ENCODE measurements at regions not wholly inside any gene's neighbourhood (a gene's known extent, or its start where the extent isn't known, plus 50 kb on each side); places are given as distances from the start of the nearest gene placed in this dataset.

DNA sequence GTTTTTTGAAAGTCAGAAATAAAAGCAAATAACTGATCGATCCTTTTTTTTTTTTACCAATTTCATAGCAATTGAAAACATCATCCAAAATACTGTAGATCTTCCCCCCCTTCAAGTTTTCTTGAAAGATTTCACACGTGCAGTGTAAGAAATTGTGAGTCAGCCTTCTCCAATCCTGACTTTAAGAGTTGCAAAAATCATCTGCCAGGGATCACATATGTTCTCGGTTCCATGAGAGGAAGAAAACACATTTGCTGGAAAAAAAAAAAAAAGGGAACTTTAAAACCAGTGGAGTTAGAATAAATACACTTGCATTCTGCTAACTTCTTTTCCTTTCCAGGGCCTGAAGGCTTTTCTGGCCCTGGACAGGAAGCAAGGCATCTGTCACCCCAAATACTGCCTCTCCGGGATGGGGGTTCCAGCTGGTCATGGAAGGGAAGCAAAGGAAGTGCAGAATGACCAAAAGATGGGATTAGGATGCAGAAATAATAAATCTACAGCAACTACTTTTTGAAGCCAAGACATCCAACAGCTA, 198.4 kb upstream of the KIAA1217 start:
- no peak overlapping the region for H3K4me3 ChIP-seq (ENCODE audit: low read length)
- H3K4me1 ChIP-seq (ENCODE audit: low read length), result no peaks in the 10 kb centered on the region
- DNase-seq, result no peak
- H3K79me2 ChIP-seq (ENCODE audit: low read length), result no peaks in the 10 kb centered on the region
- no peaks in the 10 kb centered on the region for H3K36me3 ChIP-seq (ENCODE audit: insufficient read depth, low read length)
- no peak overlapping the region for H3K27ac ChIP-seq (ENCODE audit: low read length)
- H4K20me1 ChIP-seq (ENCODE audit: insufficient read depth, low read depth, low read length), result no peaks in the 10 kb centered on the region
- H2AFZ ChIP-seq (ENCODE audit: low read length), result no peak overlapping the region
- H3K4me2 ChIP-seq (ENCODE audit: low read depth, low read length, poor library complexity, severe bottlenecking), result no peak overlapping the region
- peaks cover 28% of the 10 kb centered on the region for H3K9me3 ChIP-seq (ENCODE audit: low read length)
- no peak overlapping the region for H3K9ac ChIP-seq (ENCODE audit: low read length)
- no peaks in the 10 kb centered on the region for H3K9me2 ChIP-seq (replicated peaks; ENCODE audit: insufficient read depth, low read length)
- H3K27me3 ChIP-seq (ENCODE audit: low read length), result no peaks in the 10 kb centered on the region

- Histone ChIP-seq H3K9ac (ENCODE audit: low read length) (no peak overlapping the region), H3K27me3 (ENCODE audit: low read length) (no peaks in the 10 kb centered on the region), H3K9me2 (replicated peaks; ENCODE audit: insufficient read depth, low read length) (no peaks in the 10 kb centered on the region), H3K27ac (ENCODE audit: low read length) (no peak overlapping the region), H3K4me3 (ENCODE audit: low read length) (no peak overlapping the region), H4K20me1 (ENCODE audit: insufficient read depth, low read depth, low read length) (no peaks in the 10 kb centered on the region), H3K4me1 (ENCODE audit: low read length) (no peaks in the 10 kb centered on the region), H3K9me3 (ENCODE audit: low read length) (peaks cover 26% of the 10 kb centered on the region), H3K36me3 (ENCODE audit: insufficient read depth, low read length) (no peaks in the 10 kb centered on the region), H2AFZ (ENCODE audit: low read length) (no peak overlapping the region), H3K79me2 (ENCODE audit: low read length) (no peaks in the 10 kb centered on the region), H3K4me2 (ENCODE audit: low read depth, low read length, poor library complexity, severe bottlenecking) (no peak overlapping the region)
- no peak for DNase-seq
These were observed 196.6 kb upstream of the KIAA1217 start for GRCh38 chr10:24012249-24012803.

- Histone ChIP-seq H2AFZ (ENCODE audit: low read length) (no peak overlapping the region), H3K9ac (ENCODE audit: low read length) (no peak overlapping the region), H3K4me1 (ENCODE audit: low read length) (no peaks in the 10 kb centered on the region)
These were observed 181.8 kb upstream of the KIAA1217 start for GRCh38 chr10:24027107-24027506.

GRCh38 chr10:24034571-24034970, 174.4 kb upstream of the KIAA1217 start:
- Histone ChIP-seq H3K4me2 (ENCODE audit: low read depth, low read length, poor library complexity, severe bottlenecking) (no peak overlapping the region), H3K27ac (ENCODE audit: low read length) (no peak overlapping the region), H2AFZ (ENCODE audit: low read length) (no peak overlapping the region), H3K27me3 (ENCODE audit: low read length) (no peaks in the 10 kb centered on the region), H3K36me3 (ENCODE audit: insufficient read depth, low read length) (no peaks in the 10 kb centered on the region), H3K79me2 (ENCODE audit: low read length) (no peaks in the 10 kb centered on the region), H4K20me1 (ENCODE audit: insufficient read depth, low read depth, low read length) (no peaks in the 10 kb centered on the region), H3K9me2 (replicated peaks; ENCODE audit: insufficient read depth, low read length) (no peaks in the 10 kb centered on the region), H3K9me3 (ENCODE audit: low read length) (peaks cover 35% of the 10 kb centered on the region), H3K4me1 (ENCODE audit: low read length) (no peaks in the 10 kb centered on the region), H3K4me3 (ENCODE audit: low read length) (no peak overlapping the region), H3K9ac (ENCODE audit: low read length) (no peak overlapping the region)
- DNase-seq, result no peak

More at GRCh38 chr10:24027107-24027506, 181.8 kb upstream of the KIAA1217 start:
- no peak overlapping the region for H3K27ac ChIP-seq (ENCODE audit: low read length)
- no peaks in the 10 kb centered on the region for H3K9me2 ChIP-seq (replicated peaks; ENCODE audit: insufficient read depth, low read length)
- H3K4me3 ChIP-seq (ENCODE audit: low read length), result no peak overlapping the region
- H4K20me1 ChIP-seq (ENCODE audit: insufficient read depth, low read depth, low read length), result no peaks in the 10 kb centered on the region
- no peak overlapping the region for H3K4me2 ChIP-seq (ENCODE audit: low read depth, low read length, poor library complexity, severe bottlenecking)
- no peaks in the 10 kb centered on the region for H3K79me2 ChIP-seq (ENCODE audit: low read length)
- H3K27me3 ChIP-seq (ENCODE audit: low read length), result no peaks in the 10 kb centered on the region
- peaks cover 38% of the 10 kb centered on the region for H3K9me3 ChIP-seq (ENCODE audit: low read length)
- DNase-seq, result no peak
- no peaks in the 10 kb centered on the region for H3K36me3 ChIP-seq (ENCODE audit: insufficient read depth, low read length)

GRCh38 chr10:24035761-24036160, 173.2 kb upstream of the KIAA1217 start:
- H3K9ac ChIP-seq (ENCODE audit: low read length), result no peak overlapping the region
- H3K36me3 ChIP-seq (ENCODE audit: insufficient read depth, low read length), result no peaks in the 10 kb centered on the region
- H2AFZ ChIP-seq (ENCODE audit: low read length), result no peak overlapping the region
- DNase-seq, result no peak
- H3K27me3 ChIP-seq (ENCODE audit: low read length), result no peaks in the 10 kb centered on the region
- no peak overlapping the region for H3K4me3 ChIP-seq (ENCODE audit: low read length)
- no peaks in the 10 kb centered on the region for H3K9me2 ChIP-seq (replicated peaks; ENCODE audit: insufficient read depth, low read length)
- no peaks in the 10 kb centered on the region for H3K79me2 ChIP-seq (ENCODE audit: low read length)
- H3K4me2 ChIP-seq (ENCODE audit: low read depth, low read length, poor library complexity, severe bottlenecking), result no peak overlapping the region
- H3K27ac ChIP-seq (ENCODE audit: low read length), result no peak overlapping the region
- H3K9me3 ChIP-seq (ENCODE audit: low read length), result peaks cover 35% of the 10 kb centered on the region
- H3K4me1 ChIP-seq (ENCODE audit: low read length), result no peaks in the 10 kb centered on the region
- H4K20me1 ChIP-seq (ENCODE audit: insufficient read depth, low read depth, low read length), result no peaks in the 10 kb centered on the region

GRCh38 chr10:24039315-24039714, 169.6 kb upstream of the KIAA1217 start:
- Histone ChIP-seq H3K9me3 (ENCODE audit: low read length) (peaks cover 21% of the 10 kb centered on the region), H3K4me3 (ENCODE audit: low read length) (no peak overlapping the region), H4K20me1 (ENCODE audit: insufficient read depth, low read depth, low read length) (no peaks in the 10 kb centered on the region), H2AFZ (ENCODE audit: low read length) (no peak overlapping the region), H3K36me3 (ENCODE audit: insufficient read depth, low read length) (no peaks in the 10 kb centered on the region), H3K27me3 (ENCODE audit: low read length) (no peaks in the 10 kb centered on the region), H3K79me2 (ENCODE audit: low read length) (no peaks in the 10 kb centered on the region), H3K9ac (ENCODE audit: low read length) (no peak overlapping the region), H3K27ac (ENCODE audit: low read length) (no peak overlapping the region), H3K4me2 (ENCODE audit: low read depth, low read length, poor library complexity, severe bottlenecking) (no peak overlapping the region), H3K4me1 (ENCODE audit: low read length) (no peaks in the 10 kb centered on the region), H3K9me2 (replicated peaks; ENCODE audit: insufficient read depth, low read length) (no peaks in the 10 kb centered on the region)
- no peak for DNase-seq

GRCh38 chr10:24039897-24040296, 169.0 kb upstream of the KIAA1217 start:
- Histone ChIP-seq H3K9ac (ENCODE audit: low read length) (no peak overlapping the region), H4K20me1 (ENCODE audit: insufficient read depth, low read depth, low read length) (no peaks in the 10 kb centered on the region), H3K9me2 (replicated peaks; ENCODE audit: insufficient read depth, low read length) (no peaks in the 10 kb centered on the region), H3K36me3 (ENCODE audit: insufficient read depth, low read length) (no peaks in the 10 kb centered on the region), H3K27me3 (ENCODE audit: low read length) (no peaks in the 10 kb centered on the region), H3K4me2 (ENCODE audit: low read depth, low read length, poor library complexity, severe bottlenecking) (no peak overlapping the region), H3K4me1 (ENCODE audit: low read length) (no peaks in the 10 kb centered on the region), H3K27ac (ENCODE audit: low read length) (no peak overlapping the region), H3K9me3 (ENCODE audit: low read length) (peaks cover 23% of the 10 kb centered on the region), H2AFZ (ENCODE audit: low read length) (no peak overlapping the region), H3K79me2 (ENCODE audit: low read length) (no peaks in the 10 kb centered on the region), H3K4me3 (ENCODE audit: low read length) (no peak overlapping the region)
- no peak for DNase-seq

- no peak overlapping the region for H3K27ac ChIP-seq (ENCODE audit: low read length)
- no peak overlapping the region for H3K4me2 ChIP-seq (ENCODE audit: low read depth, low read length, poor library complexity, severe bottlenecking)
- no peak for DNase-seq
- H2AFZ ChIP-seq (ENCODE audit: low read length), result no peak overlapping the region
- H4K20me1 ChIP-seq (ENCODE audit: insufficient read depth, low read depth, low read length), result no peaks in the 10 kb centered on the region
- H3K4me1 ChIP-seq (ENCODE audit: low read length), result no peaks in the 10 kb centered on the region
- no peak overlapping the region for H3K4me3 ChIP-seq (ENCODE audit: low read length)
- H3K79me2 ChIP-seq (ENCODE audit: low read length), result no peaks in the 10 kb centered on the region
- H3K9me2 ChIP-seq (replicated peaks; ENCODE audit: insufficient read depth, low read length), result no peaks in the 10 kb centered on the region
- H3K27me3 ChIP-seq (ENCODE audit: low read length), result no peaks in the 10 kb centered on the region
- H3K9ac ChIP-seq (ENCODE audit: low read length), result no peak overlapping the region
- peaks cover 17% of the 10 kb centered on the region for H3K9me3 ChIP-seq (ENCODE audit: low read length)
- no peaks in the 10 kb centered on the region for H3K36me3 ChIP-seq (ENCODE audit: insufficient read depth, low read length)
These were observed 167.9 kb upstream of the KIAA1217 start for GRCh38 chr10:24041034-24041433.

All from Karpas-422 (cell line).